Activated naive CD8-positive, alpha-beta T cell treated with anti-CD3 and anti-CD28 coated beads, Interleukin-2, amount 50 U/mL, for 24 hours (primary cell): ENCODE measurements at regions not wholly inside any gene's neighbourhood (a gene's known extent, or its start where the extent isn't known, plus 50 kb on each side); places are given as distances from the start of the nearest gene placed in this dataset.
"Not testable (repeated sequence)": the region's sequence is repeated elsewhere in the genome, so short reads cannot be mapped to it uniquely, and the experiment has no call there.

Experiments used
- ATAC-seq: fragments of 150-1000 bp; cut with Tn5 transposase; one replicate; pipeline ENCODE4 v1.10.0; 2021
- DNase-seq: peaks from one replicate; pipeline ENCODE4 v3.0.0; 2021
- H3K27ac Mint-ChIP-seq: one replicate; pipeline ENCODE4 v1.8.0; 2021; ENCODE audit warnings: mild to moderate bottlenecking, mixed read lengths
- H3K27me3 Mint-ChIP-seq: one replicate; pipeline ENCODE4 v1.8.0; 2021; ENCODE audit warnings: mixed read lengths
- H3K36me3 Mint-ChIP-seq: one replicate; pipeline ENCODE4 v1.8.0; 2021; ENCODE audit warnings: low read depth, mixed read lengths
- H3K4me1 Mint-ChIP-seq: one replicate; pipeline ENCODE4 v1.8.0; 2021; ENCODE audit warnings: mixed read lengths
- H3K4me3 Mint-ChIP-seq: one replicate; pipeline ENCODE4 v1.8.0; 2021; ENCODE audit warnings: mild to moderate bottlenecking, moderate library complexity, mixed read lengths
- H3K9me3 Mint-ChIP-seq: one replicate; pipeline ENCODE4 v1.8.0; 2021; ENCODE audit warnings: mixed read lengths

GRCh38 chr4:126479709-126480108, 1153.0 kb upstream of the INTU start:
- H3K4me1 Mint-ChIP-seq, result no peaks in the 10 kb centered on the region
- H3K9me3 Mint-ChIP-seq, result no peaks in the 10 kb centered on the region
- no peaks in the 10 kb centered on the region for H3K27me3 Mint-ChIP-seq
- ATAC-seq, result no peak
- H3K36me3 Mint-ChIP-seq, result no peaks in the 10 kb centered on the region
- H3K4me3 Mint-ChIP-seq, result no peak overlapping the region
- H3K27ac Mint-ChIP-seq, result no peak overlapping the region
- no peak for DNase-seq

GRCh38 chr4:126482311-126482710, 1150.4 kb upstream of the INTU start:
- no peak overlapping the region for H3K4me3 Mint-ChIP-seq
- ATAC-seq, result no peak
- no peaks in the 10 kb centered on the region for H3K9me3 Mint-ChIP-seq
- no peaks in the 10 kb centered on the region for H3K27me3 Mint-ChIP-seq
- H3K27ac Mint-ChIP-seq, result no peak overlapping the region
- DNase-seq, result no peak
- H3K36me3 Mint-ChIP-seq, result no peaks in the 10 kb centered on the region
- H3K4me1 Mint-ChIP-seq, result no peaks in the 10 kb centered on the region

GRCh38 chr4:126486377-126486776, 1146.4 kb upstream of the INTU start:
- H3K4me1 Mint-ChIP-seq, result no peaks in the 10 kb centered on the region
- DNase-seq (no peak), ATAC-seq (no peak)
- no peak overlapping the region for H3K27ac Mint-ChIP-seq
- no peak overlapping the region for H3K4me3 Mint-ChIP-seq
- H3K36me3 Mint-ChIP-seq, result no peaks in the 10 kb centered on the region
- no peaks in the 10 kb centered on the region for H3K9me3 Mint-ChIP-seq
- H3K27me3 Mint-ChIP-seq, result no peaks in the 10 kb centered on the region

DNA sequence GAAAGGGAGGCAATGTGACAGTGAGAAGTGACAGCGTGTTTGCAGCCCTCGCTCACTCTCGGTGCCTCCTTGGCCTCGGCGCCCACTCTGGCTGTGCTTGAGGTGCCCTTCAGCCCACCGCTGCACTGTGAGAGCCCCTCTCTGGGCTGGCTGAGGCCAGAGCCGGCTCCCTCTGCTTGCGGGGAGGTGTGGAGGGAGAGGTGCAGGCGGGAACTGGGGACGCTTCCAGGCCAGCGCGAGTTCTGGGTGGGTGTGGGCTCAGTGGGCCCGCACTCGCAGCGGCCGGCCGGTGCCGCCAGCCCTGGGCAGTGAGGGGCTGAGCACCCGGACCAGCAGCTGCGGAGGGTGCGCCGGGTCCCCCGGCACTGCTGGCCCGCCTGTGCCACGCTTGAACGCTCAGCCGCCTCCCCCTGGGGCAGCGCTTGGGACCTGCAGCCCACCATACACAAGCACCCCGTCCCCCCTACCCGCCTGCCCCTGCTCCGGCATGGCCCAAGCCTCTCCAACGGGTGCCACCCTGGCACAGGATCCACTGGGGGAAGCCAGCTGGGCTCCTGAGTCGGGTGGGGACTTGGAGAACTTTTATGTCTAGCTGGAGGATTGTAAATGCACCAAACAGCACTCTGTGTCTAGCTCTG, 1142.8 kb upstream of the INTU start:
- no peak overlapping the region for H3K27ac Mint-ChIP-seq
- H3K9me3 Mint-ChIP-seq, result no peaks in the 10 kb centered on the region
- ATAC-seq (no peak), DNase-seq (no peak)
- no peaks in the 10 kb centered on the region for H3K27me3 Mint-ChIP-seq
- H3K4me3 Mint-ChIP-seq, result no peak overlapping the region
- no peaks in the 10 kb centered on the region for H3K4me1 Mint-ChIP-seq
- H3K36me3 Mint-ChIP-seq, result no peaks in the 10 kb centered on the region

DNA sequence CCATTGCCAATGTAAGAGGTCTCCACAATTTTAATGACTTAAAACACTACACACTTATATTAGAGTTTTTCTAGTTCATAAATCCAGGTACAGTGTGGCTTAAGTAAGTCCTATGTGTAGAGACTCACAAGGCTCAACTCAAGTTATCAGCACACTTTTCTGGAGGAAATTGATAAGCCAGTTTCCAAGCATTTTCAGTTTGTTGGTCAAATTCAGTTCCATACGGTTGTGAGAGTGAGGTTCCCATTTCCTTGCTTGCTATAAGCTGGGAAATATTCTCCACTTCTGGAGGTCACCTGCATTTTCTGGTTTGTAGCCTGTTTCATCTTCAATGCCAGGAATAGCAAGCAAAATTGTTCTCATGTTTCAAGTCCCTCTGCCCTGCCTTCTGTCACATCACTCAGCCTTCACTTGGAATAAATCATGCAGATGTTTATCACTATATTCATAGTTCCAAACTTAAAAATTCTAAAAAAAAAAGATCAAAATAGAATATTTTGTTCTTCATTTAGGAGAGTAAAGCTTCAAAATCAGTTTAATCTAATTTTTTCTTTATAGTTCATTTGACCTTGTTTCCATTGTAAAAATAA, 1137.5 kb upstream of the INTU start:
- H3K36me3 Mint-ChIP-seq, result no peaks in the 10 kb centered on the region
- peaks cover 5% of the 10 kb centered on the region for H3K9me3 Mint-ChIP-seq
- no peak for DNase-seq
- no peaks in the 10 kb centered on the region for H3K27me3 Mint-ChIP-seq
- no peaks in the 10 kb centered on the region for H3K4me1 Mint-ChIP-seq
- no peak overlapping the region for H3K27ac Mint-ChIP-seq
- no peak for ATAC-seq
- no peak overlapping the region for H3K4me3 Mint-ChIP-seq

DNA sequence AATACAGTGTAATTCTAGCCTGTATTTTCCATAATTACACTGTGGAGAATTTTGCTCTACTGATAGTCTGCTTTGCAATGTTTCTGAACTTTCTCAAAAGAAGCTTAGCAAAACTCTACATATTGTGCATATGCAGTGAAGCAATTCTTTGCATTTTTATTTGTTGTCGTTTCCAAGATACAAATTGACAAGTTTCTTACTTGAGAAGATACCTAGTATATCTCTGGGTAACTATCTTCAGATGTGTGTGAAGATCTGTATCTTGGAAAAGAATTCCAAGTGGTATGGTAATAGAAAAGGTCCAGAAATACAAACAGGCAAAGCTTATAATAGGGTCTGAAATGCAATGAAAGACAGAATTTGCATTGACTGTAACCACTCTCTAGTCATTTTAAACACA, 1119.8 kb upstream of the INTU start:
- Mint-ChIP-seq H3K27ac (no peak overlapping the region), H3K9me3 (peaks cover 12% of the 10 kb centered on the region), H3K27me3 (no peaks in the 10 kb centered on the region), H3K4me1 (no peaks in the 10 kb centered on the region), H3K36me3 (no peaks in the 10 kb centered on the region), H3K4me3 (no peak overlapping the region)
- ATAC-seq, result no peak
- no peak for DNase-seq

GRCh38 chr4:126513596-126513995, 1119.2 kb upstream of the INTU start:
- ATAC-seq (no peak), DNase-seq (no peak)
- Mint-ChIP-seq H3K4me3 (no peak overlapping the region), H3K4me1 (no peaks in the 10 kb centered on the region), H3K9me3 (peaks cover 8% of the 10 kb centered on the region), H3K36me3 (no peaks in the 10 kb centered on the region), H3K27me3 (no peaks in the 10 kb centered on the region), H3K27ac (no peak overlapping the region)

- no peak for ATAC-seq
- Mint-ChIP-seq H3K36me3 (no peaks in the 10 kb centered on the region), H3K27me3 (no peaks in the 10 kb centered on the region), H3K27ac (no peak overlapping the region), H3K9me3 (peaks cover 16% of the 10 kb centered on the region), H3K4me1 (no peaks in the 10 kb centered on the region), H3K4me3 (no peak overlapping the region)
- no peak for DNase-seq
These were observed 1112.0 kb upstream of the INTU start for GRCh38 chr4:126520731-126521130.

GRCh38 chr4:126525400-126525799, 1107.4 kb upstream of the INTU start:
- H3K4me1 Mint-ChIP-seq, H3K4me3 Mint-ChIP-seq, ATAC-seq, DNase-seq, H3K27me3 Mint-ChIP-seq, H3K27ac Mint-ChIP-seq, H3K36me3 Mint-ChIP-seq: not testable (repeated sequence)
- H3K9me3 Mint-ChIP-seq, result peaks cover 24% of the 10 kb centered on the region

DNA sequence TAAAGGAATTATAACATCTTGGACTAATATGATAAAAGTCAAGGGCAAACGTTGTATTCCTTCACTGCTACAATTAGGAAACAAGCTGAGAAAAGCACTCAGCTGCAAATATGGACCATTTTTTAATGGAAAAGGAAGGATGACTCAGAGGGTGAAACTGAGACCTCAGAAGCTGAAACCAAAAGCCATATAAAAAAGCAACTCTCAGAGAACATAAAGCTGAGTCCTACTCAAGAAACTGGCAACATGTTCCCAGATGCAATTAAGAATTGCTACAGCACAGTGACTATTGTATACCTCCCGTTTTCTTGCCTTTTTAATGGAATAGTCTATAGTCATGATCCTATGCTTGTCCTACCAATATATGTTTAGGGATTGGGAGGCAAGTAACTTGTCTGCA, 1106.4 kb upstream of the INTU start:
- Mint-ChIP-seq H3K4me1 (no peaks in the 10 kb centered on the region), H3K9me3 (peaks cover 24% of the 10 kb centered on the region), H3K36me3 (no peaks in the 10 kb centered on the region), H3K27ac (no peak overlapping the region), H3K4me3 (no peak overlapping the region), H3K27me3 (no peaks in the 10 kb centered on the region)
- ATAC-seq (no peak), DNase-seq (no peak)

GRCh38 chr4:126529997-126530396, 1102.8 kb upstream of the INTU start:
- Mint-ChIP-seq H3K36me3 (no peaks in the 10 kb centered on the region), H3K9me3 (peaks cover 13% of the 10 kb centered on the region), H3K27ac (no peak overlapping the region), H3K4me1 (no peaks in the 10 kb centered on the region), H3K27me3 (no peaks in the 10 kb centered on the region), H3K4me3 (no peak overlapping the region)
- ATAC-seq (no peak), DNase-seq (no peak)

GRCh38 chr4:126530996-126531585, 1101.7 kb upstream of the INTU start:
- Mint-ChIP-seq H3K27me3 (no peaks in the 10 kb centered on the region), H3K27ac (no peak overlapping the region), H3K9me3 (peaks cover 8% of the 10 kb centered on the region), H3K4me1 (no peaks in the 10 kb centered on the region), H3K4me3 (no peak overlapping the region), H3K36me3 (no peaks in the 10 kb centered on the region)
- no peak for DNase-seq
- no peak for ATAC-seq

DNA sequence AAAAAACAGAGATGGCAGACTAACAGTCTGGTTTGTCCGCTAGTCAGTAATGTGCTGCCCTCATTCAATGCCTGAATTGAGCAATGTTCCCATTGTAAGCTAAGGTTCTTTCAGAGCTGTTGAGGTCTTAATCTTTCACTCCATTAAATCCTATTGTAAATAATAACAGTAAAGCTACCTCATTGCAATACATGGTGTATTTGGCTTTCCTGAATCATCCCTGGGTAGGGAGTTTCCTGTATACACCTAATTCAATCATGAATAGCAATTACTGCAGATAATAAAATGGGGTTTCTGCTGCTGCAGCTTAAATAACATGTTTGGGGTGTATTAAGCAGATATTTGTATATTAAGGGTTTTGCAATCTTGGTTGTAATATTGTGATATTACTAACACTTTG, 1100.2 kb upstream of the INTU start:
- Mint-ChIP-seq H3K4me1 (no peaks in the 10 kb centered on the region), H3K27me3 (no peaks in the 10 kb centered on the region), H3K9me3 (peaks cover 8% of the 10 kb centered on the region), H3K27ac (no peak overlapping the region), H3K4me3 (no peak overlapping the region), H3K36me3 (no peaks in the 10 kb centered on the region)
- DNase-seq (no peak), ATAC-seq (no peak)

DNA sequence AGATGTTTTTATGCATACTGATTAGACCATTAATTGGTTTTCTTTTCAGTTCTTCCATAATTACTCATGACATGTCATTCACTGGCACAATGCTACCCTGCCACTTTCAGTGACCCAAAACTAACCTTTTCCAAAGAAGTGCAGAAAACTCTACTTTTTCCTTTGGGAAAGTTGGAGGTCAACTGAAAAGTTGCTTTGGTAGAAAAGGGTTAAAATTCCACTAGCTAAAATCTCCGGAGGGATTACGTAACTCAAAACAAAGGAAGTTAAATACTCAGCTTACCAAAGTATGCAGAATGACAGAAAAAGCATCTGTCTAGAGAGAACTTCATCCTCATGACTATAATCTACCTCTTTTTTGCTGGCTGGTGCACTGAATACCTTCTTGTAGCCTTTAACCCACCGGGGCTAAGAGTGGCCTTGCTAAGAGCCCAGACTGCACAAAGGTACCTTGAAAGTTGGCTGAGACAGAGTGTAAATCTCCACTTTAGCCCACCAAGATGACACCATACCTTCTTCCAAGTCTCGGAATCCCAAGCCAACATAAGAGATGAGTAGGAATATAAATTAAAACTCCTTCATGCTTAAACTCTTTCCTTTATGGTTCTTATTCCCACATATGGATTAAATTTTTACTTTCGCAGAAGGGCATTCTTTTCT, 1099.5 kb upstream of the INTU start:
- H3K27ac Mint-ChIP-seq, result no peak overlapping the region
- H3K4me1 Mint-ChIP-seq, result no peaks in the 10 kb centered on the region
- no peaks in the 10 kb centered on the region for H3K27me3 Mint-ChIP-seq
- H3K36me3 Mint-ChIP-seq, result no peaks in the 10 kb centered on the region
- peaks cover 5% of the 10 kb centered on the region for H3K9me3 Mint-ChIP-seq
- H3K4me3 Mint-ChIP-seq, result no peak overlapping the region
- DNase-seq (no peak), ATAC-seq (no peak)

GRCh38 chr4:126539771-126540170, 1093.0 kb upstream of the INTU start:
- no peak for DNase-seq
- H3K4me1 Mint-ChIP-seq, result no peaks in the 10 kb centered on the region
- peaks cover 4% of the 10 kb centered on the region for H3K9me3 Mint-ChIP-seq
- no peak overlapping the region for H3K4me3 Mint-ChIP-seq
- H3K27ac Mint-ChIP-seq, result no peak overlapping the region
- no peaks in the 10 kb centered on the region for H3K27me3 Mint-ChIP-seq
- H3K36me3 Mint-ChIP-seq, result no peaks in the 10 kb centered on the region
- no peak for ATAC-seq
